ENCODE measurements at regions not wholly inside any gene's neighbourhood (a gene's known extent, or its start where the extent isn't known, plus 50 kb on each side); places are given as distances from the start of the nearest gene placed in this dataset.

DNA sequence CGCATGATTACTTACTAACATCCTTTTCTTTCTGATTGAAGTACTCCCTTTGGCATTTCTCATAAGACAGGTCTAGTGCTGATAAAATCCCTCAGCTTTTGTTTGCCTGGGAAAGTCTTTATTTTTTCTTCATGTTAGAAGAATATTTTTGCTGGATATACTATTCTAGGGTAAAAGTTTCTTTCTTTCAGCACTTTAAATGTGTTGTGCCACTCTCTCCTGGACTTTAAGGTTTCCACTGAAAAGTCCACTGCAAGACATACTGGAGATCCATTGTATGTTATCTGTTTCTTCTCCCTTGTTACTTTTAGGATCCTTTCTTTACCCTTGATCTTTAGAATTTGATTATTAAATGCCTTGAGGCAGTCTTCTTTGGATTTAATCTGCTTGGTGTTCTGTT is 796.7 kb downstream of the UQCRFS1 start:
- TF ChIP-seq, protein P1, sequence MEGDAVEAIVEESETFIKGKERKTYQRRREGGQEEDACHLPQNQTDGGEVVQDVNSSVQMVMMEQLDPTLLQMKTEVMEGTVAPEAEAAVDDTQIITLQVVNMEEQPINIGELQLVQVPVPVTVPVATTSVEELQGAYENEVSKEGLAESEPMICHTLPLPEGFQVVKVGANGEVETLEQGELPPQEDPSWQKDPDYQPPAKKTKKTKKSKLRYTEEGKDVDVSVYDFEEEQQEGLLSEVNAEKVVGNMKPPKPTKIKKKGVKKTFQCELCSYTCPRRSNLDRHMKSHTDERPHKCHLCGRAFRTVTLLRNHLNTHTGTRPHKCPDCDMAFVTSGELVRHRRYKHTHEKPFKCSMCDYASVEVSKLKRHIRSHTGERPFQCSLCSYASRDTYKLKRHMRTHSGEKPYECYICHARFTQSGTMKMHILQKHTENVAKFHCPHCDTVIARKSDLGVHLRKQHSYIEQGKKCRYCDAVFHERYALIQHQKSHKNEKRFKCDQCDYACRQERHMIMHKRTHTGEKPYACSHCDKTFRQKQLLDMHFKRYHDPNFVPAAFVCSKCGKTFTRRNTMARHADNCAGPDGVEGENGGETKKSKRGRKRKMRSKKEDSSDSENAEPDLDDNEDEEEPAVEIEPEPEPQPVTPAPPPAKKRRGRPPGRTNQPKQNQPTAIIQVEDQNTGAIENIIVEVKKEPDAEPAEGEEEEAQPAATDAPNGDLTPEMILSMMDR (IDR thresholded peaks at IDR 0.05): no peak
- TF ChIP-seq POLR2A (IDR thresholded peaks at IDR 0.05): no peak

Measured in vagina (tissue), 2 donors.